ENCODE measurements at regions not wholly inside any gene's neighbourhood (a gene's known extent, or its start where the extent isn't known, plus 50 kb on each side); places are given as distances from the start of the nearest gene placed in this dataset.

DNA sequence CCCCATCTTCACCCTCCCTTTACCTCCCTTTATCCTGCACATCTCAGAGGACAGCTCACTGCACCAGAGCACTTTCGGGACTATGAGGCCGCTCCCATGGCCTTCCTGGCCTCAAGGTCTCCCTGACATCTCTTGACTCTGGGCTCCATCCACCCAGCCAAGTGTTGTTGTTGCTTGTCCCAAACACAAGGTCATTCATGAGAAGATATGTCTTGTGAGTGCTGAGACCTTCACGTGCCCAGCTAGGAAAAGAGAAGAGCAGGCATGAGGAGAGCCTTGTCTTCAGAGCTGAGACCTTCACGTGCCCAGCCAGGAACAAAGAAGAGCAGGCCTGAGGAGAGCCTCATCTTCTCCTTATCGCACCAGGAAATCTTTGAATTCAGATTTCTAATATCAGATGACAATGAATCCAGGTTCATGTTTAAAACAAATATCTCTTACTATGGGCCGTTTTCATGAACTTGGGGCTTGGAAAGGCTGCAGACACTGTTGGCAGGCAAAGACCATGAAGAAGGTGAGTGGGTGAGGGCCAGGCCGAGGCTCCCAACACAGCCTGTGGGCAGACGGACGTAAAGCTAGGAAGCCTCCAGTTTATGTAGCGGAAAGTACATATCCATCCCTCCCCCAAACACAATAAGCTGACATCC is 256.1 kb downstream of the NDUFA10 start:
- DNase-seq, result no peak

DNA sequence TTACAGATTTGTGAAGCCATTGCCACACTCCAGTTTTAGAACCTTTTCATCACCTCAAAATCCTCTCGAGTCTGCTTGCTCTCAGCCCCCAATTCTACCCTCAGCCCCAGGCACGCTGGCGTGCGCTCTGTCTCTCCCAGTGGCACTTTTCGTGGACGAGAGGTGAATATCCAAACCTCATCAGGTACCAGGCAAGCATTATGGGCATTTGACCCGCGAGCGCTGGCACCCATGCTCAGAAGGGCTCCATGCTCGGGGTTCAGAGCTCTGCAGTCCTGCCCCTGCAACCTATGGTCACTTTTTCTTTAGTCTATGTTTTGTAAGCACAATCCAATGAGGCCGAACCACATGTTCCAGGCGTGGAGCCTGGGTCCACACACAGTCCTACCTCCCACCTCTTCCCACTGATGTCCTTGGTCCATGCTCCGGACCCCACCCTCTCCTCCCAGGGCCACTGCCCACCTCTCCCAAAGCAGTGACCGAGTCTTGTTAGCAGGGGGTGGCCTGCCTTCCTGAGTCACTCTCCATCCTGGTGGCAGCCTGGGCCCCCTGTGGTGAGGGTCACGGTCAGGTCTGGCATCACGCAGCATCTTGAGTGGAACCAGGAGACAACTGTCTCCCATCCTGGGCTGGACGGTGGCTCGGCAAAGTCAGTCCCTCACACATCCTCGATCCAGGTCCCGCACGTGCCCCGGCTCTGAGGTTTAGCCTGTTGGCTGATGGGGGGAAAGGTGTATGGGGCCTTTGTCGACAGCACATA is 256.9 kb downstream of the NDUFA10 start:
- intact Hi-C loops (cut with DNase I), result no loop called here
- H3K4me1 ChIP-seq, result no peaks in the 10 kb centered on the region
- H3K27ac ChIP-seq, result no peak overlapping the region
- TF ChIP-seq, protein P1, sequence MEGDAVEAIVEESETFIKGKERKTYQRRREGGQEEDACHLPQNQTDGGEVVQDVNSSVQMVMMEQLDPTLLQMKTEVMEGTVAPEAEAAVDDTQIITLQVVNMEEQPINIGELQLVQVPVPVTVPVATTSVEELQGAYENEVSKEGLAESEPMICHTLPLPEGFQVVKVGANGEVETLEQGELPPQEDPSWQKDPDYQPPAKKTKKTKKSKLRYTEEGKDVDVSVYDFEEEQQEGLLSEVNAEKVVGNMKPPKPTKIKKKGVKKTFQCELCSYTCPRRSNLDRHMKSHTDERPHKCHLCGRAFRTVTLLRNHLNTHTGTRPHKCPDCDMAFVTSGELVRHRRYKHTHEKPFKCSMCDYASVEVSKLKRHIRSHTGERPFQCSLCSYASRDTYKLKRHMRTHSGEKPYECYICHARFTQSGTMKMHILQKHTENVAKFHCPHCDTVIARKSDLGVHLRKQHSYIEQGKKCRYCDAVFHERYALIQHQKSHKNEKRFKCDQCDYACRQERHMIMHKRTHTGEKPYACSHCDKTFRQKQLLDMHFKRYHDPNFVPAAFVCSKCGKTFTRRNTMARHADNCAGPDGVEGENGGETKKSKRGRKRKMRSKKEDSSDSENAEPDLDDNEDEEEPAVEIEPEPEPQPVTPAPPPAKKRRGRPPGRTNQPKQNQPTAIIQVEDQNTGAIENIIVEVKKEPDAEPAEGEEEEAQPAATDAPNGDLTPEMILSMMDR (IDR thresholded peaks at IDR 0.05), result no peak
- no peak for TF ChIP-seq POLR2A (IDR thresholded peaks at IDR 0.05)
- H3K36me3 ChIP-seq (replicated peaks in 1 of 2; ENCODE audit: insufficient read depth in 1 of 2, low read depth in 2 of 2), result no peaks in the 10 kb centered on the region
- 79 to 80% methylated on average over 19 to 23 of the region's 23 CpGs for WGBS, 2 donors
- DNase-seq (no peak), ATAC-seq (no peak)
- H3K27me3 ChIP-seq, result no peaks in the 10 kb centered on the region
- H3K9me3 ChIP-seq, result peaks cover 0 to 7% (median 0%) of the 10 kb centered on the region in 3 donors
- H3K4me3 ChIP-seq, result no peak overlapping the region

More for the DNA sequence above, 256.1 kb downstream of the NDUFA10 start:
- Histone ChIP-seq H3K36me3 (replicated peaks in 1 of 2; ENCODE audit: insufficient read depth in 1 of 2, low read depth in 2 of 2) (no peaks in the 10 kb centered on the region), H3K27me3 (no peaks in the 10 kb centered on the region), H3K27ac (no peak overlapping the region), H3K9me3 (peaks cover 0 to 7% (median 0%) of the 10 kb centered on the region in 3 donors), H3K4me3 (no peak overlapping the region), H3K4me1 (no peaks in the 10 kb centered on the region)
- TF ChIP-seq, protein P1 (IDR thresholded peaks at IDR 0.05), result no peak
- no peak for TF ChIP-seq POLR2A (IDR thresholded peaks at IDR 0.05)
- intact Hi-C loops (cut with DNase I), result no loop called here
- WGBS, 2 donors, result 59 to 77% methylated on average over 10 of the region's 10 CpGs
- no peak for ATAC-seq

DNA sequence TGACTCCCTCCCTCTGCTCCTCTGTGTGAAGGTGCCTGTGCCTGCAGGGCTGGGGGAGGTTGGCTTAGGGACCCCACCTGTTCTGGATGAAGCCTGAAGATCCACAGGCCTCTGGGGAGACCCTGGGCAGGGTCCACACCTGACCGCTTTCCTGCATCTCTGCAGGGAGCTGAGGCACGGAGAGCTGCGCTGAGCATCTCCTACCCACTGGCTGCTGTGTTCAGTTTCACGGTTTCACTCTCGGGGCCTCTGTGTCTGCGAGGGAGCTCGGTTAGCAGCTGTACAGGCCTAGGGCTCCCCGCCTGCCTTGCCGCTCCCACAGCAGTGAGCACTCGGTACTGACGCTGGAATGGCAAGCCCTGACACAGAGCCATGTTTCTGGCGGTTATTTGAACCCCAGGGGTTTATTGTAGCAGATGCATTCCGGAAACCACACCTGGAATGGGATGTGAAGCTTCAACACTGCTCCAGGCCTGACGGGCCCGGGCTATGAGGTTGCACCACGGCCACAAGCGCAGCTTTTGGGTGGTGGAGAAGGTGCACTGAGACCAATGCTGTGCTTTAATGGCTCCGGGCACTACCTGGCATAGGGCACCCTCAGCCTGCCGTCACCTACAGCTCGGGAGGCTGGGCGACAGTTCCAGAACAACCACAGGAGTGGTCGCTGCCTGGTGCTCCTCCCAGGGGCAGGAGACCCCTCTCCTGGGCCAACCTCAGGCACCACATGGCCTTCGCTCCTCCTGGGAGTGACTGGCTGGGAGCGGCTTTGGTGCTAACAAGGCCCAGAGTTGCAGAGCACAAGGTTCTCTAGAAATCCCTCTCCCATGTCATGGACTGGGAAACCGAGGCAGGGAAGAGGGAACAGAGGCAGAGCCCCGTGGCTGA is 257.9 kb downstream of the NDUFA10 start:
- no peaks in the 10 kb centered on the region for H3K27me3 ChIP-seq
- H3K36me3 ChIP-seq (replicated peaks in 1 of 2; ENCODE audit: insufficient read depth in 1 of 2, low read depth in 2 of 2), result no peaks in the 10 kb centered on the region
- intact Hi-C loops (cut with DNase I), result no loop called here
- DNase-seq (no peak), ATAC-seq (no peak)
- no peaks in the 10 kb centered on the region for H3K4me1 ChIP-seq
- H3K9me3 ChIP-seq, result peaks cover 0 to 7% (median 0%) of the 10 kb centered on the region in 3 donors
- WGBS, 2 donors, result 69 to 70% methylated on average over 7 to 26 of the region's 26 CpGs
- H3K27ac ChIP-seq, result no peak overlapping the region
- no peak overlapping the region for H3K4me3 ChIP-seq
- no peak for TF ChIP-seq POLR2A (IDR thresholded peaks at IDR 0.05)
- TF ChIP-seq, protein P1 (IDR thresholded peaks at IDR 0.05), result no peak

DNA sequence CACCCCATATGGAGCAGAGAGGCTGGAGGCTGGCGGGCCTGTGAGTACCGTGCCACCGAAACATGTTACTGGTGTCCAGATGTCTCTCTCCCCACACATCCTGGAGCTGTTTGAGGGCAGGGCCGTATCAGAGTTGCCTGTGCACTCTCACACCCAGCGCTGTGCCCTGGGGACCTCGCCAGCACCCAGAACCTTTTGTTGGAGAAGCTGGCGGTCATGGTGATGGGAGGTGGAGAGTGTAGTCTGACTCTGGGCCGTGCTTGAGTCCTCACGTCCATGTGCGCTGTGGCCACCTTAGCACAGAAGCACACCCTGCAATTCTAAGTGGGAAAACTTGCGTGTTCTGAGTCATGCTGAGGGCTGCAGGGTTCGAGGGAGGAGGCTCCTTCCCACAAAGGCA is 259.2 kb downstream of the NDUFA10 start:
- Histone ChIP-seq H3K4me3 (no peak overlapping the region), H3K9me3 (no peaks in the 10 kb centered on the region), H3K27ac (no peak overlapping the region), H3K27me3 (no peaks in the 10 kb centered on the region), H3K4me1 (no peaks in the 10 kb centered on the region), H3K36me3 (replicated peaks in 1 of 2; ENCODE audit: insufficient read depth in 1 of 2, low read depth in 2 of 2) (no peaks in the 10 kb centered on the region)
- ATAC-seq (no peak), DNase-seq (no peak)
- 63 to 72% methylated on average over 9 to 12 of the region's 12 CpGs for WGBS, 2 donors
- no peak for TF ChIP-seq POLR2A (IDR thresholded peaks at IDR 0.05)
- TF ChIP-seq, protein P1 (IDR thresholded peaks at IDR 0.05), result no peak
- intact Hi-C loops (cut with DNase I), result no loop called here
